ENCODE measurements at regions not wholly inside any gene's neighbourhood (a gene's known extent, or its start where the extent isn't known, plus 50 kb on each side); places are given as distances from the start of the nearest gene placed in this dataset.

GRCh38 chr11:37657645-37658044, 1059.6 kb upstream of the RAG2 start:
- DNase-seq (ENCODE audit: low read depth in 6 of 9, low spot score in 9 of 9): no peak
- Histone ChIP-seq H3K4me1 (ENCODE audit: control insufficient read depth in 2 of 2, insufficient read depth in 2 of 2, low read length in 2 of 2) (no peaks in the 10 kb centered on the region), H3K36me3 (ENCODE audit: control insufficient read depth in 2 of 2, insufficient read depth in 2 of 2, low read length in 1 of 2) (no peaks in the 10 kb centered on the region), H3K9me3 (ENCODE audit: control insufficient read depth in 2 of 2, insufficient read depth in 1 of 2, low read length in 1 of 2) (no peaks in the 10 kb centered on the region), H3K27ac (ENCODE audit: low read depth in 1 of 2, low read length in 1 of 2) (no peak overlapping the region), H3K4me3 (ENCODE audit: low read length in 2 of 2) (no peak overlapping the region), H3K27me3 (ENCODE audit: control insufficient read depth in 2 of 2, insufficient read depth in 1 of 2, low read length in 1 of 2) (no peaks in the 10 kb centered on the region)
- WGBS: 93% methylated on average over 1 of the region's 1 CpG

- H3K36me3 ChIP-seq (ENCODE audit: control insufficient read depth in 2 of 2, insufficient read depth in 2 of 2, low read length in 1 of 2): no peaks in the 10 kb centered on the region
- H3K4me1 ChIP-seq (ENCODE audit: control insufficient read depth in 2 of 2, insufficient read depth in 2 of 2, low read length in 2 of 2): no peaks in the 10 kb centered on the region
- no peak overlapping the region for H3K27ac ChIP-seq (ENCODE audit: low read depth in 1 of 2, low read length in 1 of 2)
- no peak for DNase-seq (ENCODE audit: low read depth in 6 of 9, low spot score in 9 of 9)
- H3K4me3 ChIP-seq (ENCODE audit: low read length in 2 of 2): no peak overlapping the region
- no peaks in the 10 kb centered on the region for H3K27me3 ChIP-seq (ENCODE audit: control insufficient read depth in 2 of 2, insufficient read depth in 1 of 2, low read length in 1 of 2)
- WGBS: 98% methylated on average over 1 of the region's 1 CpG
- H3K9me3 ChIP-seq (ENCODE audit: control insufficient read depth in 2 of 2, insufficient read depth in 1 of 2, low read length in 1 of 2): no peaks in the 10 kb centered on the region
Measured at GRCh38 chr11:37647767-37648166, 1049.7 kb upstream of the RAG2 start.

GRCh38 chr11:37643968-37644367, 1045.9 kb upstream of the RAG2 start:
- no peaks in the 10 kb centered on the region for H3K4me1 ChIP-seq (ENCODE audit: control insufficient read depth in 2 of 2, insufficient read depth in 2 of 2, low read length in 2 of 2)
- H3K4me3 ChIP-seq (ENCODE audit: low read length in 2 of 2): no peak overlapping the region
- no peak overlapping the region for H3K27ac ChIP-seq (ENCODE audit: low read depth in 1 of 2, low read length in 1 of 2)
- H3K27me3 ChIP-seq (ENCODE audit: control insufficient read depth in 2 of 2, insufficient read depth in 1 of 2, low read length in 1 of 2): no peaks in the 10 kb centered on the region
- no peaks in the 10 kb centered on the region for H3K36me3 ChIP-seq (ENCODE audit: control insufficient read depth in 2 of 2, insufficient read depth in 2 of 2, low read length in 1 of 2)
- WGBS: 96% methylated on average over 2 of the region's 2 CpGs
- DNase-seq (ENCODE audit: low read depth in 6 of 9, low spot score in 9 of 9): no peak
- H3K9me3 ChIP-seq (ENCODE audit: control insufficient read depth in 2 of 2, insufficient read depth in 1 of 2, low read length in 1 of 2): no peaks in the 10 kb centered on the region

GRCh38 chr11:37642296-37642695, 1044.3 kb upstream of the RAG2 start:
- no peak for DNase-seq (ENCODE audit: low read depth in 6 of 9, low spot score in 9 of 9)
- Histone ChIP-seq H3K9me3 (ENCODE audit: control insufficient read depth in 2 of 2, insufficient read depth in 1 of 2, low read length in 1 of 2) (no peaks in the 10 kb centered on the region), H3K27me3 (ENCODE audit: control insufficient read depth in 2 of 2, insufficient read depth in 1 of 2, low read length in 1 of 2) (no peaks in the 10 kb centered on the region), H3K27ac (ENCODE audit: low read depth in 1 of 2, low read length in 1 of 2) (no peak overlapping the region), H3K4me1 (ENCODE audit: control insufficient read depth in 2 of 2, insufficient read depth in 2 of 2, low read length in 2 of 2) (no peaks in the 10 kb centered on the region), H3K4me3 (ENCODE audit: low read length in 2 of 2) (no peak overlapping the region), H3K36me3 (ENCODE audit: control insufficient read depth in 2 of 2, insufficient read depth in 2 of 2, low read length in 1 of 2) (no peaks in the 10 kb centered on the region)
- 90% methylated on average over 2 of the region's 2 CpGs for whole genome bisulfite sequencing

GRCh38 chr11:37632748-37633147, 1034.7 kb upstream of the RAG2 start:
- Histone ChIP-seq H3K4me3 (ENCODE audit: low read length in 2 of 2) (no peak overlapping the region), H3K9me3 (ENCODE audit: control insufficient read depth in 2 of 2, insufficient read depth in 1 of 2, low read length in 1 of 2) (no peaks in the 10 kb centered on the region)

GRCh38 chr11:37630866-37631265, 1032.8 kb upstream of the RAG2 start:
- WGBS: 34% methylated on average over 1 of the region's 1 CpG
- Histone ChIP-seq H3K36me3 (ENCODE audit: control insufficient read depth in 2 of 2, insufficient read depth in 2 of 2, low read length in 1 of 2) (no peaks in the 10 kb centered on the region), H3K9me3 (ENCODE audit: control insufficient read depth in 2 of 2, insufficient read depth in 1 of 2, low read length in 1 of 2) (no peaks in the 10 kb centered on the region), H3K27ac (ENCODE audit: low read depth in 1 of 2, low read length in 1 of 2) (no peak overlapping the region), H3K4me3 (ENCODE audit: low read length in 2 of 2) (no peak overlapping the region), H3K4me1 (ENCODE audit: control insufficient read depth in 2 of 2, insufficient read depth in 2 of 2, low read length in 2 of 2) (no peaks in the 10 kb centered on the region), H3K27me3 (ENCODE audit: control insufficient read depth in 2 of 2, insufficient read depth in 1 of 2, low read length in 1 of 2) (no peaks in the 10 kb centered on the region)
- peak in 1 of 9 donors; percentile 4 for DNase-seq (ENCODE audit: low read depth in 6 of 9, low spot score in 9 of 9)

More at GRCh38 chr11:37632748-37633147, 1034.7 kb upstream of the RAG2 start:
- no peaks in the 10 kb centered on the region for H3K36me3 ChIP-seq (ENCODE audit: control insufficient read depth in 2 of 2, insufficient read depth in 2 of 2, low read length in 1 of 2)
- H3K27ac ChIP-seq (ENCODE audit: low read depth in 1 of 2, low read length in 1 of 2): no peak overlapping the region
- H3K4me1 ChIP-seq (ENCODE audit: control insufficient read depth in 2 of 2, insufficient read depth in 2 of 2, low read length in 2 of 2): no peaks in the 10 kb centered on the region
- no peak for DNase-seq (ENCODE audit: low read depth in 6 of 9, low spot score in 9 of 9)
- no peaks in the 10 kb centered on the region for H3K27me3 ChIP-seq (ENCODE audit: control insufficient read depth in 2 of 2, insufficient read depth in 1 of 2, low read length in 1 of 2)

- no peak for DNase-seq (ENCODE audit: low read depth in 6 of 9, low spot score in 9 of 9)
- Histone ChIP-seq H3K9me3 (ENCODE audit: control insufficient read depth in 2 of 2, insufficient read depth in 1 of 2, low read length in 1 of 2) (no peaks in the 10 kb centered on the region), H3K4me3 (ENCODE audit: low read length in 2 of 2) (no peak overlapping the region), H3K27ac (ENCODE audit: low read depth in 1 of 2, low read length in 1 of 2) (no peak overlapping the region), H3K27me3 (ENCODE audit: control insufficient read depth in 2 of 2, insufficient read depth in 1 of 2, low read length in 1 of 2) (no peaks in the 10 kb centered on the region), H3K36me3 (ENCODE audit: control insufficient read depth in 2 of 2, insufficient read depth in 2 of 2, low read length in 1 of 2) (no peaks in the 10 kb centered on the region), H3K4me1 (ENCODE audit: control insufficient read depth in 2 of 2, insufficient read depth in 2 of 2, low read length in 2 of 2) (no peaks in the 10 kb centered on the region)
- WGBS: 79% methylated on average over 3 of the region's 3 CpGs
Measured at GRCh38 chr11:37623778-37624177, 1025.7 kb upstream of the RAG2 start.

GRCh38 chr11:37621662-37622061, 1023.6 kb upstream of the RAG2 start:
- Histone ChIP-seq H3K27me3 (ENCODE audit: control insufficient read depth in 2 of 2, insufficient read depth in 1 of 2, low read length in 1 of 2) (no peaks in the 10 kb centered on the region), H3K36me3 (ENCODE audit: control insufficient read depth in 2 of 2, insufficient read depth in 2 of 2, low read length in 1 of 2) (no peaks in the 10 kb centered on the region), H3K4me3 (ENCODE audit: low read length in 2 of 2) (no peak overlapping the region), H3K27ac (ENCODE audit: low read depth in 1 of 2, low read length in 1 of 2) (no peak overlapping the region), H3K4me1 (ENCODE audit: control insufficient read depth in 2 of 2, insufficient read depth in 2 of 2, low read length in 2 of 2) (no peaks in the 10 kb centered on the region), H3K9me3 (ENCODE audit: control insufficient read depth in 2 of 2, insufficient read depth in 1 of 2, low read length in 1 of 2) (no peaks in the 10 kb centered on the region)
- WGBS: 94% methylated on average over 1 of the region's 1 CpG
- DNase-seq (ENCODE audit: low read depth in 6 of 9, low spot score in 9 of 9): no peak

GRCh38 chr11:37616291-37616690, 1018.3 kb upstream of the RAG2 start:
- no peak for DNase-seq (ENCODE audit: low read depth in 6 of 9, low spot score in 9 of 9)

GRCh38 chr11:37613031-37613430, 1015.0 kb upstream of the RAG2 start:
- H3K9me3 ChIP-seq (ENCODE audit: control insufficient read depth in 2 of 2, insufficient read depth in 1 of 2, low read length in 1 of 2): no peaks in the 10 kb centered on the region
- no peaks in the 10 kb centered on the region for H3K27me3 ChIP-seq (ENCODE audit: control insufficient read depth in 2 of 2, insufficient read depth in 1 of 2, low read length in 1 of 2)
- peak in 1 of 9 donors; percentile 2 for DNase-seq (ENCODE audit: low read depth in 6 of 9, low spot score in 9 of 9)
- WGBS: 35% methylated on average over 1 of the region's 1 CpG
- no peaks in the 10 kb centered on the region for H3K36me3 ChIP-seq (ENCODE audit: control insufficient read depth in 2 of 2, insufficient read depth in 2 of 2, low read length in 1 of 2)
- H3K4me1 ChIP-seq (ENCODE audit: control insufficient read depth in 2 of 2, insufficient read depth in 2 of 2, low read length in 2 of 2): no peaks in the 10 kb centered on the region
- no peak overlapping the region for H3K4me3 ChIP-seq (ENCODE audit: low read length in 2 of 2)
- H3K27ac ChIP-seq (ENCODE audit: low read depth in 1 of 2, low read length in 1 of 2): no peak overlapping the region

More at GRCh38 chr11:37616291-37616690, 1018.3 kb upstream of the RAG2 start:
- H3K27me3 ChIP-seq (ENCODE audit: control insufficient read depth in 2 of 2, insufficient read depth in 1 of 2, low read length in 1 of 2): no peaks in the 10 kb centered on the region
- H3K9me3 ChIP-seq (ENCODE audit: control insufficient read depth in 2 of 2, insufficient read depth in 1 of 2, low read length in 1 of 2): no peaks in the 10 kb centered on the region
- 98% methylated on average over 1 of the region's 1 CpG for WGBS
- no peaks in the 10 kb centered on the region for H3K4me1 ChIP-seq (ENCODE audit: control insufficient read depth in 2 of 2, insufficient read depth in 2 of 2, low read length in 2 of 2)
- no peaks in the 10 kb centered on the region for H3K36me3 ChIP-seq (ENCODE audit: control insufficient read depth in 2 of 2, insufficient read depth in 2 of 2, low read length in 1 of 2)
- no peak overlapping the region for H3K4me3 ChIP-seq (ENCODE audit: low read length in 2 of 2)
- H3K27ac ChIP-seq (ENCODE audit: low read depth in 1 of 2, low read length in 1 of 2): no peak overlapping the region
